Right kidney (tissue), 1 donor: ENCODE measurements at regions not wholly inside any gene's neighbourhood (a gene's known extent, or its start where the extent isn't known, plus 50 kb on each side); places are given as distances from the start of the nearest gene placed in this dataset.

ENCODE experiments used
- DNase-seq: peaks from one replicate; pipeline ENCODE4 v3.0.0-alpha.2; 2016

- no peak for DNase-seq
These were observed 832.5 kb downstream of the TBC1D22A start for GRCh38 chr22:47594836-47595521.

GRCh38 chr22:47593911-47594311, 831.5 kb downstream of the TBC1D22A start:
- DNase-seq: no peak

GRCh38 chr22:47593291-47593690, 830.8 kb downstream of the TBC1D22A start:
- no peak for DNase-seq

GRCh38 chr22:47592791-47593190, 830.3 kb downstream of the TBC1D22A start:
- DNase-seq: no peak

- DNase-seq: no peak
These were observed 829.3 kb downstream of the TBC1D22A start for GRCh38 chr22:47591709-47592108.

GRCh38 chr22:47591016-47591415, 828.6 kb downstream of the TBC1D22A start:
- DNase-seq: no peak

- no peak for DNase-seq
These were observed 827.1 kb downstream of the TBC1D22A start for GRCh38 chr22:47589271-47590250.

GRCh38 chr22:47588578-47588960, 826.1 kb downstream of the TBC1D22A start:
- no peak for DNase-seq

- no peak for DNase-seq
These were observed 825.6 kb downstream of the TBC1D22A start for GRCh38 chr22:47587861-47588577.

GRCh38 chr22:47587361-47587760, 824.9 kb downstream of the TBC1D22A start:
- no peak for DNase-seq

- no peak for DNase-seq
These were observed 824.5 kb downstream of the TBC1D22A start for GRCh38 chr22:47586946-47587345.

- no peak for DNase-seq
These were observed 823.6 kb downstream of the TBC1D22A start for GRCh38 chr22:47586038-47586437.

GRCh38 chr22:47583959-47584562, 821.6 kb downstream of the TBC1D22A start:
- no peak for DNase-seq

GRCh38 chr22:47582067-47582466, 819.6 kb downstream of the TBC1D22A start:
- DNase-seq: no peak

- DNase-seq: no peak
These were observed 817.7 kb downstream of the TBC1D22A start for GRCh38 chr22:47580121-47580520.

GRCh38 chr22:47576908-47577307, 814.5 kb downstream of the TBC1D22A start:
- DNase-seq: no peak

- DNase-seq: no peak
These were observed 812.8 kb downstream of the TBC1D22A start for GRCh38 chr22:47575291-47575690.

GRCh38 chr22:47574556-47574955, 812.1 kb downstream of the TBC1D22A start:
- DNase-seq: no peak

GRCh38 chr22:47573141-47573540, 810.7 kb downstream of the TBC1D22A start:
- no peak for DNase-seq

- no peak for DNase-seq
These were observed 810.0 kb downstream of the TBC1D22A start for GRCh38 chr22:47572443-47572842.

- no peak for DNase-seq
These were observed 809.2 kb downstream of the TBC1D22A start for GRCh38 chr22:47571616-47572015.

GRCh38 chr22:47570851-47571250, 808.4 kb downstream of the TBC1D22A start:
- DNase-seq: no peak
